ENCODE measurements at regions not wholly inside any gene's neighbourhood (a gene's known extent, or its start where the extent isn't known, plus 50 kb on each side); places are given as distances from the start of the nearest gene placed in this dataset.

GRCh38 chr2:200013906-200014305 is 58.5 kb downstream of the MAIP1 start:
- no peak for DNase-seq

GRCh38 chr2:200021449-200022114 is 66.2 kb downstream of the MAIP1 start:
- DNase-seq: no peak

- DNase-seq: no peak
Observed at GRCh38 chr2:200022511-200022910, 67.1 kb downstream of the MAIP1 start.

- DNase-seq: no peak
Observed at GRCh38 chr2:200023570-200023969, 68.2 kb downstream of the MAIP1 start.

- no peak for DNase-seq
Observed at GRCh38 chr2:200025717-200026116, 70.3 kb downstream of the MAIP1 start.

DNA sequence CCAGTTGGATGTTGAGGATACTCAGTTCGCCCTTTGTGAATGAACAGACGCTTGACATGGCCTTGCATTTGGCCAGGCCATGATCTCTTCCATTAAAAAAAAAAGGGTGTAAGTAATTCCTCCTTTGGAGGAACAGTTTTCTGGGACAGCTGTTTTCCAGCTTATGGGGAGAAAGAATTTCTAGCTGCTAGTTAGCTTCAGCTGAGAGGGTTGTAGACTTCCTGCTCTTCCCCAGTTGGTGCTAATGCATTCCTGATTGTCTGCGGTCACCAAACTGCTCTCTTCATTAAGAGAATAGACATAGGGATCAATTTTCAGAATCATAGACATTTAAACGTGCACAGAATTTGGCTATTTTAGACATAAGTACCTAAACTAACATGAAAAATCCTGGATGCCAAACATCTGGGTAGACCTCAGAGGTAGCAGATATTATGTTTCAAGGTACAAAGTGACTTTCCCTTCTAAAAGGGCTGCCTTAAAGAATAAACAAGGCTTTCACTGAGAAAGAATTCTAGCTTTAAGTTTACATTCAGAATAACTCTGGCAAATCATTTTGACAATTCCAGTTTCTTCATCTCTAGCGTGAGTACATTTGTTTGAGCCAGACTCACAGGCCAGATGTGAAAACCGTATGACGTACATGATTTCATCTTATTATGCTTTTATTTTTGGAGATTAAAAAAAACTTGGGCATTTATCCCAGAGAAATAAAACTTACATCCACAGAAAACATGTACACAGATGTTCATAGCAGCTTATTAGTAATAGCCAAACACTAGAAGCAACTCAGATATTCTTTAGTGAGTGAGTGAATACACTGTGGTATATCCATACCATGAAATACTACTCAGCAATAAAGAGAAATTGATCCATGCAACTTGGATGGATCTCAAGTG is 71.2 kb downstream of the MAIP1 start:
- DNase-seq: no peak

DNA sequence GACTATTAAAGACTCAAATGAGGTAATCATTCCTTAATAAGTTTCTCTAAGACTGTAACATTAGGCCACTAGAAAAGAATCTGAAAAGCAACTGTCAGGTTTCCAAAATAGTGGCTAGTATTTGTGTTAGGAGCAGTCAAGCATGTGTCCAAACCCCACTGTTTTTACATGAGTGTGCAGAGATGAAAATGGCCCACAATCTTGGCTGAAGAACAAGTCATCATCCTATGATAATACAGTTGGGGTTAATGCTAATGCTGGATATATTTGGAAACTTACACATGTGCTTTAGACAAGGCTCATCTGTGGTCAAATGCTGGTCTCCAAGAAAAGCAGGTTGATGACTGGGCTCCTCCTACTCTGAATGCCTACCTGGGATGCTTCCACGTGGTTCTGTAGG is 73.6 kb downstream of the MAIP1 start:
- no peak for DNase-seq

DNA sequence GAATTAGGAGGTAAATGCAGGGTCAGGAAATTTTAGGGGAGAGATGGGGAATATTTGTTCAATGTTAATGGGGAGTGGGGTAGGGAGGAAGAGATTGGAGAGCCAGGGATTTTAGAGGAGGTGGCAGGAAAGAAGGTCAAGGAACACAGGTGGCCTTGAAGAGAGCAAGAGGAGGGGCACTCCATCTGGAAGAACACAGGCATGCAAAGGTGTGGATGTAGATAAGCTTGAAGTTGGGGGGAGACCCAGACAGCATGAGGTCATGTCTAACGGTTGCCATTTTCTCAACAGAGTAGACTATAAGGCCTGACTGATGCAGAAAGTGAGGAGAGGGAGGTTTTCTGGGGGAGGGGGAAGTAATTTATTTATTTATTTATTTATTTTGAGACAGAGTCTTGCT is 77.5 kb downstream of the MAIP1 start:
- DNase-seq: no peak

- DNase-seq: no peak
Observed at GRCh38 chr2:200033929-200034328, 78.5 kb downstream of the MAIP1 start.

DNA sequence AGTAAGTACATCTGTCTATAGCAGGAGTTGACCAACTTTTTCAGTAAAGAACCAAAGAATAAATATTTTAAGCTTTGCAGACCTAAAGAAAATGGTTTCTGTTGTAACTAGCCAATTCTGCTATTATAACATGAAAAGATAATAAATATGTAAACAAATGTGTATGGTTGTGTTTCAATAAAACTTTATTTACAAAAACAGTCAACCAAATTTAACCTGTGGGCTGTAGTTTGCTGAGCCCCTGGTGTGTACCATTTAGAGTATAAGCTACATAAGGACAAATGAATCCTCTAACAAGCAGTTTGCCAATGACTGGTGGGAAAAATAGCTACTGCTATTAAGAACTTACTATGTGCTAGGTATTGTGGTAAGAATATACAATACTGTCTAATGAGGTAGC is 79.4 kb downstream of the MAIP1 start:
- no peak for DNase-seq

GRCh38 chr2:200039724-200040650 is 84.6 kb downstream of the MAIP1 start:
- no peak for DNase-seq

- DNase-seq: no peak
Observed at GRCh38 chr2:200040831-200041230, 85.4 kb downstream of the MAIP1 start.

- no peak for DNase-seq
Observed at GRCh38 chr2:200041639-200042038, 86.3 kb downstream of the MAIP1 start.

DNA sequence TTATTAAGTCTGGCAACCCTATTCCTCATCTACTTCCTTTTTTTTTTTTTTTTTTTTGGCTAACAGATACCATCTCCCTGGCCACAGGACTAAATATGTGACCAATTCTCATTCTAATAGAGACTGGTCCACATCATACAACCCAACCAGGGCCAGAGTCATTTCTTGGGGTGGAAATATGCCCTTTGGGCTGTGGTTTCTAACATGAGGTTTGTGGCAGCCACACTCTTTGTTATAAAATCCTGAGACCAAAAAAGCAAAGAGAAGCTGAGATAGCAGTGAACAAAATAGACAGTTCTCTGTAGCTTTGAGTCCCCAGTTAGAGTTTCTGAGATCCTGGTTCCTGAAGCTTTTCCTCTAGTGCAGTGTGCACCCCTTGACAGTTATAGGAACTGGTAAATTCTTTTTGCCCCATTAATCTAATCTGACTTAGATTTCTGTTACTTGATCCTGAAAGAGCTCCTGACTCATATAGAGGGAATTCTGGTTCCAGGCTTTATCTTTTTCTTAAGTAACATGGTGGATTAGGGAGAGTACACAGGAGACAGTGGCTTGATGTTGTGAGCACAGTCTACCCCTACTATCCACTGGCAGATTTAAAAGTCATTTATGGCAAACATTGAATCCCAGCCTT is 86.8 kb downstream of the MAIP1 start:
- DNase-seq: no peak

DNA sequence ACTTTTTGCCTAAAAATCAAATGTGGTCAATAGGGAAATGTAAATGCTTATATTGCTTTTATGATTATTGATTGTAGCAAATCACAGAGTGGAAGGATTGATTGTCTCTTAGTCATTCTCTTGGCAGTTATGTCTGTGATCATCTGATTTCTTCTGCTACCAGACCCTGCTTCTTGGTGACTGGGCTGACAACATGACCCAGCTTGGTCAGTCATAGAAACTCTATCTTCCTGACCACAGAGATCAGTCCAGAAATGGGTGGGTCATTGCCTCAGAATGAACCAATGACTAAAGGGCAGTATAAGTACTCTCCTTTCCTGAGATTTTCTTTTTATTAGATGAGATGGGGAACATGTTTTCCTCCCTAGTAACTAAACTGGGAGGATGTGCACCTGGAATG is 87.6 kb downstream of the MAIP1 start:
- DNase-seq: no peak

GRCh38 chr2:200044453-200044852 is 89.1 kb downstream of the MAIP1 start:
- no peak for DNase-seq

DNA sequence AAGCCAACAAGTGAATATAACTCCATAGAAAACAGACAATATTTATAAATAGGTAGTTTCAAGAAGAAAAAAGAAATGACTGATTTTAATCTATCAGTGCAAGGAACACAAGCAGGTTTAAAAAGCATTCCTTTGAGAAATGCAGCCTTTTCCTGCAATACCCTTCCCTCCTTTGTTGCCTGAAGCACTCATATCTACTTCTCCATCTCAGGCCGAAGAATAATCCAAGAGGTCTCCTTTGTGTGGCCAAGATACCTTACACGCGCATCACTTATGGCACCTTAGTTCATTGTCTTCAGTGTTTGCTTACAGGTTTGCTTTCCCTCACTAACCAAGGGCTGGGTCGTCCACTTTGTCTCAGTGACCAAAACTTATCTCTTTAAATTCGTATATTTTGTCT is 93.0 kb downstream of the MAIP1 start:
- no peak for DNase-seq

DNA sequence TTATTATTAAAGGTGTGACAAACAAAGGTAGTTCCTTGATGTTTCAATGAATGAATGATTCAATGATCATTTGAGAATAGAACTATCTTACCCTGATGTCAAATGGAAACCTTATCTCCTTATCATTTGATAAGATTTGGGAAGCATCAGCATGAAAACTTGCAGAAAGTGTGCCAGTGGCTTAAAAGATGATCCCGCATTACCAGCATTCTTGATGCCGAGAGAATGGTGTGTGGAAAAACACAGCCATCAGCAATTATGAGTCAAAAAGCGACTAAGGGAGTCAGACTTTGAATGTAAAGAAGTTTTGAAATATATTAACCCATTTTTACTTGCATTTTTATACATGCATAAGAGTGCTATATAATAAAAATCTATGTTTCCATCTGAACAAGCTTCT is 93.7 kb downstream of the MAIP1 start:
- DNase-seq: no peak

DNA sequence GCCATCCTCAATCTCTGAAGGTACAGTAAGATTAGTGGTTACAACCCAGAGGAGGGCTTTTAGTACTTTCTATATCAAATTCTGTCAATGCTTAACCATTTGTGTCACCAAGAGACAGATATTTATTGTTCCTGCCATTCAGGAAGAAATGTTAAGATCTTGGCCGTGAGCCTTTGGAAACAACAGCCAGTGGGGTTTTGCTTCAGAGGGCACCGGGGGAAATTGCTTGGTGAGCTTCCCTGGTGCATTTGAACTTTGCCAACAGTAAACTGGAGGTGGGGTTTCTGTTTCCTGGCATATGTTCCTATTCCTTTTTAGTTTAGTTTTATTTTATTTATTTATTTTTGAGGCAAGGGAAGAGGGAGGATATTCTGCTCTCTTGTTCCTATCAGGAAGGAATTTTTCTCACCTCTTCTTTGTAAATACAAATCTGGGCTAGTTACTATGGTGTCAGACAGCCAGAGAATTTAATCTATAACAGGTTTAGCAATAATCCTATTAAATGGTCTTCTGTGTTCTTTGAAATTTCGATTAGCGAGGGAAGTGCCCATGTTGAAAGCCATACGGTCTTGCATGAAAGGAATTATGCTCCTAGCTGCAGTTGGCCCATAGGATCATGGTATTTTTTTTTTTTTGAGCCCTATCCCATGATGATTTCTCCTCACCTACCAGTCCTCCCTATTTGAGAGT is 95.7 kb downstream of the MAIP1 start:
- DNase-seq: no peak

DNA sequence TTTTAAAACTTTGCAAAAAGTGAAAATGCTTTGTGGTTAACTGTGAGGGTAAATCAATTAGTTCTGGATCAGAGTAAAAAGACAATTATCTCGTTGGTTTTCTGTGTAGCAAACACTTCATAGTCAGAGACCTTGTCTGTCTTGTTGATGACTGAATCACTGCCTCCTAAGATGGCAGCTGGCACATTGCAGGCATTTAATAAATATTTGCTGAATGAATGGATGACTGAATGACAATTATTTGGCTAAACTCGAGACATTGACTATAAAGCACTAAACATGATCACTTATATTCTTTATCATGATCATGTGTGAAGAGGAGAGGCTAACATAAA is 96.2 kb downstream of the MAIP1 start:
- DNase-seq: no peak

DNA sequence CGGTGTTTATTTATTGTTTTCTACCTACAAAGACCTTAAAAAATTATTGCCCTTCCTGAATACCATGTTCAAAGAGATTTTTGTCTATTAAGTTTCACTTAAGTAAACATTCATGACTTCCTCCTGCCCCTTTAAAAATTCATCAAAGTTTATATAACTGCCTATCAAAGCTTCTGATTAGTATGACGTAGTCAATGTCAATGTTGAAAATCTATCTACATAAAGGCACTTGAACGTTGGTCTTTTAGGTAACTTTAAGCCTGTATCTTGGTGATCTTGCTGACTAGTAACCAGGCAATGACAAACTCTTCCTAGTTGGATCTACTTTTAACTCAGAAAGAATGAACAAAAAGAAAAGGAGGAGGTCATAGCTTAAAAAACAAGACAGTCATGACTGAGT is 97.2 kb downstream of the MAIP1 start:
- DNase-seq: no peak

Data from inflammatory macrophage treated with lipopolysaccharide for 1 hour (primary cell).